ENCODE measurements at regions not wholly inside any gene's neighbourhood (a gene's known extent, or its start where the extent isn't known, plus 50 kb on each side); places are given as distances from the start of the nearest gene placed in this dataset.

- Histone ChIP-seq H3K27me3 (ENCODE audit: control insufficient read depth, insufficient read depth, low read length) (no peaks in the 10 kb centered on the region), H3K4me3 (ENCODE audit: low read depth, low read length) (no peak overlapping the region), H3K36me3 (ENCODE audit: control insufficient read depth, insufficient read depth, low read length) (no peaks in the 10 kb centered on the region)
- DNase-seq (ENCODE audit: low read depth), result no peak
- TF ChIP-seq CTCF (IDR thresholded peaks at IDR 0.05; ENCODE audit: insufficient read depth, low read length, severe bottlenecking), result no peak
- no peak for FAIRE-seq
These were observed 212.8 kb upstream of the NOVA1 start for GRCh38 chr14:26810631-26811030.

GRCh38 chr14:26811756-26812305 is 214.0 kb upstream of the NOVA1 start:
- TF ChIP-seq CTCF (IDR thresholded peaks at IDR 0.05; ENCODE audit: insufficient read depth, low read length, severe bottlenecking), result no peak
- H3K36me3 ChIP-seq (ENCODE audit: control insufficient read depth, insufficient read depth, low read length), result no peaks in the 10 kb centered on the region
- no peaks in the 10 kb centered on the region for H3K27me3 ChIP-seq (ENCODE audit: control insufficient read depth, insufficient read depth, low read length)
- FAIRE-seq, result no peak
- no peak overlapping the region for H3K4me3 ChIP-seq (ENCODE audit: low read depth, low read length)
- DNase-seq (ENCODE audit: low read depth), result no peak

GRCh38 chr14:26820138-26820537 is 222.3 kb upstream of the NOVA1 start:
- no peak for FAIRE-seq
- H3K4me3 ChIP-seq (ENCODE audit: low read depth, low read length), result no peak overlapping the region
- no peak for TF ChIP-seq CTCF (IDR thresholded peaks at IDR 0.05; ENCODE audit: insufficient read depth, low read length, severe bottlenecking)
- H3K36me3 ChIP-seq (ENCODE audit: control insufficient read depth, insufficient read depth, low read length), result no peaks in the 10 kb centered on the region
- no peaks in the 10 kb centered on the region for H3K27me3 ChIP-seq (ENCODE audit: control insufficient read depth, insufficient read depth, low read length)
- DNase-seq (ENCODE audit: low read depth), result no peak

- no peak for FAIRE-seq
- DNase-seq (ENCODE audit: low read depth), result no peak
- no peaks in the 10 kb centered on the region for H3K36me3 ChIP-seq (ENCODE audit: control insufficient read depth, insufficient read depth, low read length)
- no peak for TF ChIP-seq CTCF (IDR thresholded peaks at IDR 0.05; ENCODE audit: insufficient read depth, low read length, severe bottlenecking)
- H3K27me3 ChIP-seq (ENCODE audit: control insufficient read depth, insufficient read depth, low read length), result no peaks in the 10 kb centered on the region
- H3K4me3 ChIP-seq (ENCODE audit: low read depth, low read length), result no peak overlapping the region
These were observed 222.7 kb upstream of the NOVA1 start for GRCh38 chr14:26820572-26820971.

- H3K4me3 ChIP-seq (ENCODE audit: low read depth, low read length), result no peak overlapping the region
- FAIRE-seq, result no peak
- H3K27me3 ChIP-seq (ENCODE audit: control insufficient read depth, insufficient read depth, low read length), result no peaks in the 10 kb centered on the region
- DNase-seq (ENCODE audit: low read depth), result no peak
- no peak for TF ChIP-seq CTCF (IDR thresholded peaks at IDR 0.05; ENCODE audit: insufficient read depth, low read length, severe bottlenecking)
- no peaks in the 10 kb centered on the region for H3K36me3 ChIP-seq (ENCODE audit: control insufficient read depth, insufficient read depth, low read length)
These were observed 230.9 kb upstream of the NOVA1 start for GRCh38 chr14:26828741-26829140.

GRCh38 chr14:26833621-26834176 is 235.9 kb upstream of the NOVA1 start:
- Histone ChIP-seq H3K27me3 (ENCODE audit: control insufficient read depth, insufficient read depth, low read length) (no peaks in the 10 kb centered on the region), H3K4me3 (ENCODE audit: low read depth, low read length) (no peak overlapping the region), H3K36me3 (ENCODE audit: control insufficient read depth, insufficient read depth, low read length) (no peaks in the 10 kb centered on the region)
- DNase-seq (ENCODE audit: low read depth) (peak; percentile 4), FAIRE-seq (no peak)
- no peak for TF ChIP-seq CTCF (IDR thresholded peaks at IDR 0.05; ENCODE audit: insufficient read depth, low read length, severe bottlenecking)

Data from bronchial epithelial cell (primary cell).